ENCODE measurements at regions not wholly inside any gene's neighbourhood (a gene's known extent, or its start where the extent isn't known, plus 50 kb on each side); places are given as distances from the start of the nearest gene placed in this dataset.

GRCh38 chr17:72024457-72024856, 96.4 kb upstream of the SOX9 start:
- Histone ChIP-seq H3K4me2 (no peak overlapping the region), H3K9me3 (no peaks in the 10 kb centered on the region), H3K4me3 (no peak overlapping the region), H3K27ac (no peak overlapping the region), H3K4me1 (no peaks in the 10 kb centered on the region; the same call in 2 of the 3 replicates)
- TF ChIP-seq HDAC2 (IDR thresholded peaks at IDR 0.05), result no peak
- TF ChIP-seq NR3C1 (IDR thresholded peaks at IDR 0.05), result no peak
- no peak for TF ChIP-seq REST (IDR thresholded peaks at IDR 0.05)
- no peak for TF ChIP-seq NPAS2 (CRISPR knock-in tag; IDR thresholded peaks at IDR 0.05; ENCODE audit: borderline replicate concordance)
- TF ChIP-seq ESRRA (IDR thresholded peaks at IDR 0.05; ENCODE audit: borderline replicate concordance, low read length), result no peak
- TF ChIP-seq, protein P1, sequence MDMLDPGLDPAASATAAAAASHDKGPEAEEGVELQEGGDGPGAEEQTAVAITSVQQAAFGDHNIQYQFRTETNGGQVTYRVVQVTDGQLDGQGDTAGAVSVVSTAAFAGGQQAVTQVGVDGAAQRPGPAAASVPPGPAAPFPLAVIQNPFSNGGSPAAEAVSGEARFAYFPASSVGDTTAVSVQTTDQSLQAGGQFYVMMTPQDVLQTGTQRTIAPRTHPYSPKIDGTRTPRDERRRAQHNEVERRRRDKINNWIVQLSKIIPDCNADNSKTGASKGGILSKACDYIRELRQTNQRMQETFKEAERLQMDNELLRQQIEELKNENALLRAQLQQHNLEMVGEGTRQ (IDR thresholded peaks at IDR 0.05), result no peak
- TF ChIP-seq, protein P2, sequence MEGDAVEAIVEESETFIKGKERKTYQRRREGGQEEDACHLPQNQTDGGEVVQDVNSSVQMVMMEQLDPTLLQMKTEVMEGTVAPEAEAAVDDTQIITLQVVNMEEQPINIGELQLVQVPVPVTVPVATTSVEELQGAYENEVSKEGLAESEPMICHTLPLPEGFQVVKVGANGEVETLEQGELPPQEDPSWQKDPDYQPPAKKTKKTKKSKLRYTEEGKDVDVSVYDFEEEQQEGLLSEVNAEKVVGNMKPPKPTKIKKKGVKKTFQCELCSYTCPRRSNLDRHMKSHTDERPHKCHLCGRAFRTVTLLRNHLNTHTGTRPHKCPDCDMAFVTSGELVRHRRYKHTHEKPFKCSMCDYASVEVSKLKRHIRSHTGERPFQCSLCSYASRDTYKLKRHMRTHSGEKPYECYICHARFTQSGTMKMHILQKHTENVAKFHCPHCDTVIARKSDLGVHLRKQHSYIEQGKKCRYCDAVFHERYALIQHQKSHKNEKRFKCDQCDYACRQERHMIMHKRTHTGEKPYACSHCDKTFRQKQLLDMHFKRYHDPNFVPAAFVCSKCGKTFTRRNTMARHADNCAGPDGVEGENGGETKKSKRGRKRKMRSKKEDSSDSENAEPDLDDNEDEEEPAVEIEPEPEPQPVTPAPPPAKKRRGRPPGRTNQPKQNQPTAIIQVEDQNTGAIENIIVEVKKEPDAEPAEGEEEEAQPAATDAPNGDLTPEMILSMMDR (IDR thresholded peaks at IDR 0.05), result no peak
- no peak for TF ChIP-seq SMC3 (IDR thresholded peaks at IDR 0.05)
- TF ChIP-seq BHLHE40 (IDR thresholded peaks at IDR 0.05; ENCODE audit: low read depth, low read length), result no peak
- no peak for TF ChIP-seq SREBF2 (IDR thresholded peaks at IDR 0.05)
- no peak for TF ChIP-seq EHF (CRISPR knock-in tag; IDR thresholded peaks at IDR 0.05)
- no peak for TF ChIP-seq MAZ (IDR thresholded peaks at IDR 0.05; ENCODE audit: borderline replicate concordance, low read depth, low read length)
- no peak for TF ChIP-seq TP53 (CRISPR knock-in tag; IDR thresholded peaks at IDR 0.05)
- TF ChIP-seq RNF2 (IDR thresholded peaks at IDR 0.05; ENCODE audit: borderline replicate concordance, low read depth), result no peak
- FAIRE-seq (peak; percentile 13), DNase-seq (ENCODE audit: low read depth in 1 of 2, low spot score in 1 of 2) (no peak), ATAC-seq (no peak)
- POLR2A ChIA-PET, result no interaction called here
- CTCF ChIA-PET, result no interaction called here

- no peak overlapping the region for H3K27ac ChIP-seq
- FAIRE-seq (peak; percentile 88), ATAC-seq (no peak), DNase-seq (ENCODE audit: low read depth in 1 of 2, low spot score in 1 of 2) (no peak)
- peaks cover 5% of the 10 kb centered on the region; the same call in 2 of the 3 replicates for H3K4me1 ChIP-seq
- POLR2A ChIA-PET, result no interaction called here
- TF ChIP-seq MYC (IDR thresholded peaks at IDR 0.05; ENCODE audit: borderline replicate concordance, low read length) (no peak), EP300 (IDR thresholded peaks at IDR 0.05) (no peak), HOXB5 (CRISPR knock-in tag; IDR thresholded peaks at IDR 0.05) (no peak), RNF2 (IDR thresholded peaks at IDR 0.05; ENCODE audit: borderline replicate concordance, low read depth) (no peak), HDAC2 (IDR thresholded peaks at IDR 0.05) (no peak), ZC3H11A (IDR thresholded peaks at IDR 0.05) (no peak), MAFK (IDR thresholded peaks at IDR 0.05; ENCODE audit: partially characterized antibody) (peak; percentile 77), CEBPB (IDR thresholded peaks at IDR 0.05) (no peak), KDM1A (IDR thresholded peaks at IDR 0.05; ENCODE audit: low read depth) (no peak), CHD2 (IDR thresholded peaks at IDR 0.05; ENCODE audit: low read length, partially characterized antibody) (no peak), FOSL2 (IDR thresholded peaks at IDR 0.05) (no peak), FOSL2 (CRISPR knock-in tag; IDR thresholded peaks at IDR 0.05) (no peak), CBX8 (IDR thresholded peaks at IDR 0.05) (0 out of 2 replicates have a peak, but pooled peaks have one; percentile 31)
- TF ChIP-seq, protein P2 (IDR thresholded peaks at IDR 0.05), result no peak
- WGBS (ENCODE audit: missing lambda C conversion rate), result 17% methylated on average over 5 of the region's 5 CpGs
- CTCF ChIA-PET, result interaction anchor here (1.0 kb wide), 1 partner anchor 552 kb away, joined by 3 read pairs; no protein-coding TSS in a partner anchor
- H3K9me3 ChIP-seq, result no peaks in the 10 kb centered on the region
- H3K4me2 ChIP-seq, result no peak overlapping the region
- no peak overlapping the region for H3K4me3 ChIP-seq
Observed at GRCh38 chr17:72025113-72025512, 95.7 kb upstream of the SOX9 start.
